Loucy (cell line): ENCODE measurements at regions not wholly inside any gene's neighbourhood (a gene's known extent, or its start where the extent isn't known, plus 50 kb on each side); places are given as distances from the start of the nearest gene placed in this dataset.

Source experiments
- EZH2phosphoT487 ChIP-seq: fragments of 200-600 bp; IDR thresholded peaks from 2 replicates; pipeline ENCODE4 v1.6.1; 2018; ENCODE audit warnings: antibody characterized with exemption, mild to moderate bottlenecking, moderate library complexity, borderline replicate concordance
- TF ChIP-seq, protein P1 (sequence below): fragments of 200-600 bp; sonication (generic); conservative IDR thresholded peaks from 2 replicates; pipeline ENCODE4 v1.5.1; 2014; ENCODE audit warnings: mild to moderate bottlenecking, antibody characterized with exemption, low read length

DNA sequence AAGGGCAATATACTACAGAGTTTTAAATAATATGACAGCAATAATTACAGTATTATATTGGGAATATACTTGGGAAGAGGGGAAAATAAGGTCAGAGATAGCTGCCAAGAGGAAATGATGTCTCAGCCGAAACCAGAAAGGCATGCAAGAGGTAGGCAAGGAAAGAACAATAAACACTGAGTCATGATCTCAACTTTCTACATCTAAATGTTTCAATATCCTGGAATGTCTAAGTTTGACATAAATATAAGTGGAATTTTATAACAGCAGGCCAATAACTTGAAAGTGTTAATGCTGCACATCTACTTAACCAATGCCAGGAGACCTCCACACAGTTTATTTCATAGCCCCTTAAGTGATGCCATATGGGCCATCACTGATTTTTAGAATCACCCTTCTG is 99.8 kb upstream of the CPNE4 start:
- TF ChIP-seq, protein P1, sequence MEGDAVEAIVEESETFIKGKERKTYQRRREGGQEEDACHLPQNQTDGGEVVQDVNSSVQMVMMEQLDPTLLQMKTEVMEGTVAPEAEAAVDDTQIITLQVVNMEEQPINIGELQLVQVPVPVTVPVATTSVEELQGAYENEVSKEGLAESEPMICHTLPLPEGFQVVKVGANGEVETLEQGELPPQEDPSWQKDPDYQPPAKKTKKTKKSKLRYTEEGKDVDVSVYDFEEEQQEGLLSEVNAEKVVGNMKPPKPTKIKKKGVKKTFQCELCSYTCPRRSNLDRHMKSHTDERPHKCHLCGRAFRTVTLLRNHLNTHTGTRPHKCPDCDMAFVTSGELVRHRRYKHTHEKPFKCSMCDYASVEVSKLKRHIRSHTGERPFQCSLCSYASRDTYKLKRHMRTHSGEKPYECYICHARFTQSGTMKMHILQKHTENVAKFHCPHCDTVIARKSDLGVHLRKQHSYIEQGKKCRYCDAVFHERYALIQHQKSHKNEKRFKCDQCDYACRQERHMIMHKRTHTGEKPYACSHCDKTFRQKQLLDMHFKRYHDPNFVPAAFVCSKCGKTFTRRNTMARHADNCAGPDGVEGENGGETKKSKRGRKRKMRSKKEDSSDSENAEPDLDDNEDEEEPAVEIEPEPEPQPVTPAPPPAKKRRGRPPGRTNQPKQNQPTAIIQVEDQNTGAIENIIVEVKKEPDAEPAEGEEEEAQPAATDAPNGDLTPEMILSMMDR: no peak
- TF ChIP-seq EZH2phosphoT487: no peak
